ENCODE measurements at regions not wholly inside any gene's neighbourhood (a gene's known extent, or its start where the extent isn't known, plus 50 kb on each side); places are given as distances from the start of the nearest gene placed in this dataset.

DNA sequence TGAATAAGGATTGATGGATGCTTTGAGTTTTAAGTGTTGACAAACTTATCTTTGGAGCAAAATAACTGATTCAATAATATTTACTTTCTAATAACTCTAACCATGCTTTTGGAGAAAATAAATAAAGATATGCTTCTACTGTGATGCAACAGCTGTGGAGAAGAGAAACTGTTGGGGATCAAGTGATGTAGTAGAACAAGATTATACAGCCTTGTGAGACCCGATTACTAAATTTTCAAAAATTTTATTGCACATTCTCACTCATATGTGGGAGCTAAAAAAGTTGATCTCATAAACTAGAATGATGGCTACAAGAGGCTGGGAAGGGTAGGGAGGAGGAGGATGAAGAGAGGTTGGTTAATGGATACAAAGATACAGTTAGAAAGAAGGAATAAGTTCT lies 85.5 kb upstream of the OXGR1 start:
- TF ChIP-seq, protein P1, sequence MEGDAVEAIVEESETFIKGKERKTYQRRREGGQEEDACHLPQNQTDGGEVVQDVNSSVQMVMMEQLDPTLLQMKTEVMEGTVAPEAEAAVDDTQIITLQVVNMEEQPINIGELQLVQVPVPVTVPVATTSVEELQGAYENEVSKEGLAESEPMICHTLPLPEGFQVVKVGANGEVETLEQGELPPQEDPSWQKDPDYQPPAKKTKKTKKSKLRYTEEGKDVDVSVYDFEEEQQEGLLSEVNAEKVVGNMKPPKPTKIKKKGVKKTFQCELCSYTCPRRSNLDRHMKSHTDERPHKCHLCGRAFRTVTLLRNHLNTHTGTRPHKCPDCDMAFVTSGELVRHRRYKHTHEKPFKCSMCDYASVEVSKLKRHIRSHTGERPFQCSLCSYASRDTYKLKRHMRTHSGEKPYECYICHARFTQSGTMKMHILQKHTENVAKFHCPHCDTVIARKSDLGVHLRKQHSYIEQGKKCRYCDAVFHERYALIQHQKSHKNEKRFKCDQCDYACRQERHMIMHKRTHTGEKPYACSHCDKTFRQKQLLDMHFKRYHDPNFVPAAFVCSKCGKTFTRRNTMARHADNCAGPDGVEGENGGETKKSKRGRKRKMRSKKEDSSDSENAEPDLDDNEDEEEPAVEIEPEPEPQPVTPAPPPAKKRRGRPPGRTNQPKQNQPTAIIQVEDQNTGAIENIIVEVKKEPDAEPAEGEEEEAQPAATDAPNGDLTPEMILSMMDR (IDR thresholded peaks at IDR 0.05; ENCODE audit: poor library complexity) = no peak
- no peak for TF ChIP-seq EZH2phosphoT487 (IDR thresholded peaks at IDR 0.05; ENCODE audit: low read depth, severe bottlenecking, unreplicated experiment)
- no peak for TF ChIP-seq EZH2 (IDR thresholded peaks at IDR 0.05; ENCODE audit: borderline replicate concordance)

Measured in hepatocyte (in vitro differentiated cells).